PC-9 (cell line): ENCODE measurements at regions not wholly inside any gene's neighbourhood (a gene's known extent, or its start where the extent isn't known, plus 50 kb on each side); places are given as distances from the start of the nearest gene placed in this dataset.

Experiments used
- CTCF ChIP-seq: fragments of 200-600 bp; sonication (generic); conservative IDR thresholded peaks from 2 replicates; pipeline ENCODE4 v1.6.1; 2017; ENCODE audit warnings: mixed run types, antibody characterized with exemption, mild to moderate bottlenecking, moderate library complexity
- EZH2 ChIP-seq: fragments of 200-600 bp; sonication (generic); IDR thresholded peaks from 2 replicates; pipeline ENCODE4 v1.8.0; 2017; ENCODE audit warnings: antibody characterized with exemption, low read depth

GRCh38 chr3:39000008-39000450, 51.7 kb downstream of the SCN11A start:
- peak; percentile 69 for TF ChIP-seq CTCF
- TF ChIP-seq EZH2 = no peak
